Smooth muscle cell (in vitro differentiated cells): ENCODE measurements at regions not wholly inside any gene's neighbourhood (a gene's known extent, or its start where the extent isn't known, plus 50 kb on each side); places are given as distances from the start of the nearest gene placed in this dataset.
A peak's percentile ranks its signal among the peaks of the same experiment; 100 is the strongest.

Experiments
- DNase-seq: peaks from one replicate; lab custom pipeline; 2025; ENCODE audit not compliant: unreplicated experiment; lab: John Stamatoyannopoulos, UW
- H2AFZ ChIP-seq: fragments of 200-600 bp; sonication (generic); 2 replicates; pipeline ENCODE4 v1.6.0; 2016; ENCODE audit warnings: antibody characterized with exemption, low read depth, mild to moderate bottlenecking
- H3F3A ChIP-seq: fragments of 200-600 bp; sonication (generic); 2 replicates; pipeline ENCODE4 v1.6.0; 2017; ENCODE audit warnings: antibody characterized with exemption, low read depth
- H3K27ac ChIP-seq: fragments of 200-600 bp; sonication (generic); 2 replicates; pipeline ENCODE4 v1.5.1; 2016; ENCODE audit warnings: low read depth, mild to moderate bottlenecking
- H3K27me3 ChIP-seq: fragments of 200-600 bp; sonication (generic); 2 replicates; pipeline ENCODE4 v1.6.1; 2016; ENCODE audit warnings: low read depth, mild to moderate bottlenecking
- H3K36me3 ChIP-seq: fragments of 200-600 bp; sonication (generic); 2 replicates; pipeline ENCODE4 v1.5.1; 2016; ENCODE audit warnings: low read depth
- H3K4me1 ChIP-seq: fragments of 200-600 bp; sonication (generic); 2 replicates; pipeline ENCODE4 v1.5.1; 2016; ENCODE audit warnings: low read depth
- H3K4me2 ChIP-seq: fragments of 200-600 bp; sonication (generic); 2 replicates; pipeline ENCODE4 v1.6.0; 2016; ENCODE audit warnings: mild to moderate bottlenecking
- H3K4me3 ChIP-seq: fragments of 200-600 bp; sonication (generic); 2 replicates; pipeline ENCODE4 v1.5.1; 2016; ENCODE audit warnings: mild to moderate bottlenecking
- H3K79me2 ChIP-seq: fragments of 200-600 bp; sonication (generic); 2 replicates; pipeline ENCODE4 v1.6.0; 2016; ENCODE audit warnings: low read depth, mild to moderate bottlenecking
- H3K9ac ChIP-seq: fragments of 200-600 bp; sonication (generic); 2 replicates; pipeline ENCODE4 v1.6.0; 2016; ENCODE audit warnings: low read depth
- H3K9me3 ChIP-seq: fragments of 200-600 bp; sonication (generic); replicated peaks from 2 replicates; pipeline ENCODE4 v1.5.1; 2016; ENCODE audit warnings: low read depth
- H4K20me1 ChIP-seq: fragments of 200-600 bp; sonication (generic); 2 replicates; pipeline ENCODE4 v1.6.0; 2016; ENCODE audit warnings: low read depth
- CTCF ChIP-seq: fragments of 200-600 bp; sonication (generic); IDR thresholded peaks from 2 replicates; pipeline ENCODE4 v1.5.1; 2017; ENCODE audit warnings: borderline replicate concordance, mild to moderate bottlenecking, antibody characterized with exemption; ENCODE audit not compliant: insufficient read depth, poor library complexity, severe bottlenecking
- WGBS: methylation state at CpG from one replicate; pipeline ENCODE4 v1.1.7; 2016; ENCODE audit warnings: low lambda C conversion rate; 5-methylcytosine and 5-hydroxymethylcytosine counted together

- Histone ChIP-seq H4K20me1 (no peaks in the 10 kb centered on the region), H3K9ac (no peak overlapping the region), H3K4me2 (no peak overlapping the region), H3K36me3 (no peaks in the 10 kb centered on the region), H3K27me3 (no peaks in the 10 kb centered on the region), H3K79me2 (no peaks in the 10 kb centered on the region), H3K9me3 (no peaks in the 10 kb centered on the region), H3K27ac (no peak overlapping the region), H3K4me1 (peaks cover 2% of the 10 kb centered on the region), H2AFZ (peak overlapping the region; percentile 57), H3K4me3 (no peak overlapping the region), H3F3A (peaks cover 12% of the 10 kb centered on the region)
- WGBS = 74% methylated on average over 3 of the region's 3 CpGs
- TF ChIP-seq CTCF = peak; percentile 52
- no peak for DNase-seq
Measured at GRCh38 chr7:17646253-17646956, 293.9 kb downstream of the SNX13 start.

GRCh38 chr7:17651341-17651740, 289.0 kb downstream of the SNX13 start:
- Histone ChIP-seq H2AFZ (peak overlapping the region; percentile 89), H4K20me1 (no peaks in the 10 kb centered on the region)
- WGBS = 45% methylated on average over 2 of the region's 2 CpGs

GRCh38 chr7:17651863-17652385, 288.4 kb downstream of the SNX13 start:
- H3K9ac ChIP-seq = peak overlapping the region; percentile 44
- peak overlapping the region; percentile 89 for H2AFZ ChIP-seq
- H3K4me1 ChIP-seq = peaks cover 19% of the 10 kb centered on the region
- no peak for TF ChIP-seq CTCF
- no peaks in the 10 kb centered on the region for H4K20me1 ChIP-seq
- no peaks in the 10 kb centered on the region for H3K9me3 ChIP-seq
- H3F3A ChIP-seq = peaks cover 19% of the 10 kb centered on the region
- WGBS = 4% methylated on average over 4 of the region's 4 CpGs
- peak overlapping the region; percentile 92 for H3K27ac ChIP-seq
- H3K27me3 ChIP-seq = no peaks in the 10 kb centered on the region
- peak overlapping the region; percentile 74 for H3K4me2 ChIP-seq
- H3K4me3 ChIP-seq = no peak overlapping the region
- H3K36me3 ChIP-seq = no peaks in the 10 kb centered on the region
- no peaks in the 10 kb centered on the region for H3K79me2 ChIP-seq
- no peak for DNase-seq

More at GRCh38 chr7:17651341-17651740, 289.0 kb downstream of the SNX13 start:
- H3K4me3 ChIP-seq = no peak overlapping the region
- no peak for TF ChIP-seq CTCF
- H3K27me3 ChIP-seq = no peaks in the 10 kb centered on the region
- no peaks in the 10 kb centered on the region for H3K36me3 ChIP-seq
- H3K9me3 ChIP-seq = no peaks in the 10 kb centered on the region
- peaks cover 19% of the 10 kb centered on the region for H3K4me1 ChIP-seq
- no peaks in the 10 kb centered on the region for H3K79me2 ChIP-seq
- no peak overlapping the region for H3K9ac ChIP-seq
- H3K4me2 ChIP-seq = peak overlapping the region; percentile 74
- no peak for DNase-seq
- H3F3A ChIP-seq = peaks cover 19% of the 10 kb centered on the region
- peak overlapping the region; percentile 92 for H3K27ac ChIP-seq
